Stimulated activated CD8-positive, alpha-beta memory T cell treated with anti-CD3 and anti-CD28 coated beads, Interleukin-2, amount 100 ng/mL, for 48 hours (primary cell): ENCODE measurements at regions not wholly inside any gene's neighbourhood (a gene's known extent, or its start where the extent isn't known, plus 50 kb on each side); places are given as distances from the start of the nearest gene placed in this dataset.

Source experiments
- DNase-seq, 2 donors: peaks; one replicate each; pipeline ENCODE4 v3.0.0-alpha.2; 2020; ENCODE audit warnings: low read depth in 2 of 2

DNA sequence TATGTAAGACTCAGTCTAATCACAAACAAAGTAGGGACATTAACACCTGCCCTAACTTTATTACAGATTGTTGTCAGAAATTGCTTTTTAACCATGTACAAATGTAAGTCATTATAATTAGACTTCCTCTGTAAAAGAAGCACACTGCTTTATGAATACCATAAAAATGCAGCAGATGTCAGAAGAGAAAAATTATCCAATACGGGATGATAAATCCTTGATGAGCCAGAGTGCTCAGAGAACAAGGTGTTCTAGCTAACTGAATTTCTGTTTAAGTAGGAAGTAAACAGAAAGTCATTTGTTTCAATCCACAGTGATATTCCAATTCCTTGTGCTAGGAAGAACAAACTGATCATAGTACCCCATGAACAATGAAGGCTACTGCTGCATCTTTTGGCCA, 54.6 kb upstream of the BMPER start:
- no peak for DNase-seq

DNA sequence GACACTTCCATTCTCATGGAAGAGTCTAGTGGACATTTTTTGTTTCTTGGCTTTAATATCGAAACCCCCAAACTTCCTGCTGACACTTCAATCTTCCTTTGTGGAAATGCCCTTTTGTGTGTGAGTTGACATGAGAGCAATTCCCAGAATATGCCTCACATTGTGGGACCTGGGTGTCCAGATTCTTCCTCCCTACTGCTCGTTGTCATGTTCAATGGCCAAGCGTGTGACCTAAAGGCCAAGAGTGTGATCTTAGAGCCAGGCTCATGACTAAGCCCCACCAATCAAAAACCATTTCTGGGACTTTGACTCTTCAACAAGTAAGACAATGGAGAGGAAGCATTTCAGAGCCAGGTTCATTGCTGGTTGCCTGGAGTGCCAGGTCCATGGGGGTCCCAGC, 52.5 kb upstream of the BMPER start:
- DNase-seq: no peak

DNA sequence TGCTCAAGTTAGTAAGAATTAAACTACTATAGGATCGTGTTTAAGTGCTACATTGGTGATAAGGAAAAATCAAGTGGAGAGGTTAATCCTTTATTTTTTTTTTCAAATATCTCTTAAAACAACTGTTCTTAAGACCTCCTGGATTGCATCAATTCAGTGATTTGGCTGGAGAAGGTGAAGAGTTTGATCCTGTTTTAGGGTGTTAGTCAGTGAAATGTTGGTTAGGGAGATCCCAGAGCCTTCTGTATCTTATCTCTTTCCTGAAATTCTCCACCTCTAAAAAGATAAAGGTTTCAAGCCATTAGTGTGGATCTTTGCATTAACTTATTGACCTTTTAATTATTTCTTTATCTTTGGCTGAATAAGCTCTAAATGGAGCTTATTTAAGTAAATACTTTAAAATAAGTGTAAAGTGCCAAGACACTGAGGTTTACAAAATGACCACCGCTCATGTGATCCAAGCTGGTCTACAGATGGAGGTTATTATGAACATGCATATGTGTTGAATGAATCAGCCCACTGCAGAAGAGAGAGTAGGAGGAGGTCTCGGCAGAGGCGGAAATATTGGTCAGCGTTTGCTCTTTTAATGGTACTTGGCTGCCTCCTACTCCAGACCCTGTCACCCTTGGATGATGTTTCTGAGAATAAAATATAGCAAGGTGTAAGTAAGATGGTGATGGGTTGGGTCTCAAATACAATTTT, 51.8 kb upstream of the BMPER start:
- DNase-seq: no peak

DNA sequence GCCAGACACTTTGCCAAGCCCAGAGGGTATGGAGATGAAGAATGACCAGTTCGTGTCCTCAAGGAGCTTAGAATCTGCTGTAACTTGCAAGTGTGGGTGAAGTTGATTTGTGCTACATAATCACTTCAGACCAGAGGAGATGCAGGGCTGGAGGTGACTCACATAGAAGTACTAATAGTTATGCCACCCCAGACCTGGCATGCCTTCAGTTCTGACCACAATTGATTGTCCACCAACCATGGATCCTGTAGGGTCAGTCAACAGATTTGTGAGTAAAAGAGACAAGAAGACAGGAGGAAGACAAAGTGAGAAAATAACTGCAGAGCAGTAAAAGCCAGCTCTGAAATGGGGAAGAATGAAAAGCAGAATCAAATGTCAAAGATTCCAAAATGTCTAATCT, 51.2 kb upstream of the BMPER start:
- no peak for DNase-seq

DNA sequence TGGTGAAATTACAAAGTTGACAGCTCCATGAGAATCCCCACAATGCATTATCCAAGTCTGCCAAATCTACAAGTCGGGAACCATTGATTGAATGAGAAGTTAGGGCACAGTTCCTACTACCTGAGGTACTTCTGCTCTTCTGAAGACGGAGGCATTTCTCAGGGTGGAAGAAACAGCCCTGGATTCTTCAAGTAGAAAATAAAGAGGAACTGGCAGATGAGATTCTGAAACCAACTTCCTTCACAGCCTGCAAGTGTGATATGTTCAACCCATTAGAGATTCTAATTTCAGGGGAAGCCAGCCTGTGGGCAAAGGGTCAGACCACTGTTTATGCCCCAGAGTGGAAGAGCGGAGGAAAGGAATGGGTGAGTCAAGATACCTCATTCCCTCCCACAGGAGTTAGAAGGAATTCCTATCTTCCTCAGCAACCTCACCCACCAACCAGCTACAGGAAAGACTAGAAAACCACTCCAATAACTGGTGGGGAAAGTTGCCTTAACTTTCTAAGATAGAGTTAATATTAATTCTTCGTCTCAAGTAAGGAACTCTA, 50.5 kb upstream of the BMPER start:
- DNase-seq: no peak
